ENCODE measurements at regions not wholly inside any gene's neighbourhood (a gene's known extent, or its start where the extent isn't known, plus 50 kb on each side); places are given as distances from the start of the nearest gene placed in this dataset.
"Not testable (repeated sequence)": the region's sequence is repeated elsewhere in the genome, so short reads cannot be mapped to it uniquely, and the experiment has no call there.

GRCh38 chr7:67338545-67338944 is 341.9 kb downstream of the TYW1 start:
- TF ChIP-seq, protein P1, sequence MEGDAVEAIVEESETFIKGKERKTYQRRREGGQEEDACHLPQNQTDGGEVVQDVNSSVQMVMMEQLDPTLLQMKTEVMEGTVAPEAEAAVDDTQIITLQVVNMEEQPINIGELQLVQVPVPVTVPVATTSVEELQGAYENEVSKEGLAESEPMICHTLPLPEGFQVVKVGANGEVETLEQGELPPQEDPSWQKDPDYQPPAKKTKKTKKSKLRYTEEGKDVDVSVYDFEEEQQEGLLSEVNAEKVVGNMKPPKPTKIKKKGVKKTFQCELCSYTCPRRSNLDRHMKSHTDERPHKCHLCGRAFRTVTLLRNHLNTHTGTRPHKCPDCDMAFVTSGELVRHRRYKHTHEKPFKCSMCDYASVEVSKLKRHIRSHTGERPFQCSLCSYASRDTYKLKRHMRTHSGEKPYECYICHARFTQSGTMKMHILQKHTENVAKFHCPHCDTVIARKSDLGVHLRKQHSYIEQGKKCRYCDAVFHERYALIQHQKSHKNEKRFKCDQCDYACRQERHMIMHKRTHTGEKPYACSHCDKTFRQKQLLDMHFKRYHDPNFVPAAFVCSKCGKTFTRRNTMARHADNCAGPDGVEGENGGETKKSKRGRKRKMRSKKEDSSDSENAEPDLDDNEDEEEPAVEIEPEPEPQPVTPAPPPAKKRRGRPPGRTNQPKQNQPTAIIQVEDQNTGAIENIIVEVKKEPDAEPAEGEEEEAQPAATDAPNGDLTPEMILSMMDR (IDR thresholded peaks at IDR 0.05), result not testable (repeated sequence)
- TF ChIP-seq POLR2A (IDR thresholded peaks at IDR 0.05), result not testable (repeated sequence)
